Uterus (tissue), 2 donors: ENCODE measurements at regions not wholly inside any gene's neighbourhood (a gene's known extent, or its start where the extent isn't known, plus 50 kb on each side); places are given as distances from the start of the nearest gene placed in this dataset.

Experiments
- CTCF ChIP-seq, 4 experiments: fragments of 200-600 bp in 2 of 4; fragments of 450-650 bp in 2 of 4; sonication (generic) in 2 of 4; IDR thresholded peaks; one replicate each; pipeline ENCODE4 v1.5.1; 2016 to 2019; ENCODE audit warnings: antibody characterized with exemption in 4 of 4, mild to moderate bottlenecking in 2 of 4, moderate library complexity in 1 of 4
- POLR2A ChIP-seq, 2 donors: fragments of 450-650 bp; IDR thresholded peaks; one replicate each; pipeline ENCODE4 v1.6.1; 2016; ENCODE audit warnings: antibody characterized with exemption in 2 of 2, mild to moderate bottlenecking in 1 of 2, moderate library complexity in 1 of 2

- TF ChIP-seq CTCF (IDR thresholded peaks at IDR 0.05) (no peak), POLR2A (IDR thresholded peaks at IDR 0.05) (no peak)
Observed at GRCh38 chr2:226478109-226478809, 321.4 kb downstream of the IRS1 start.
